Activated CD4-positive, alpha-beta T cell treated with anti-CD3 and anti-CD28 coated beads, Interleukin-2, amount 10 ng/mL, durations not matched to agents 24 days and 14 days (primary cell): ENCODE measurements at regions not wholly inside any gene's neighbourhood (a gene's known extent, or its start where the extent isn't known, plus 50 kb on each side); places are given as distances from the start of the nearest gene placed in this dataset.
"Not testable (repeated sequence)": the region's sequence is repeated elsewhere in the genome, so short reads cannot be mapped to it uniquely, and the experiment has no call there.

ENCODE experiments used
- DNase-seq: peaks from one replicate; pipeline ENCODE4 v3.0.0; 2022
- H3K27ac Mint-ChIP-seq: one replicate; pipeline ENCODE4 v1.8.0; 2022; ENCODE audit warnings: mild to moderate bottlenecking, mixed read lengths
- H3K27me3 Mint-ChIP-seq: one replicate; pipeline ENCODE4 v1.8.0; 2022; ENCODE audit warnings: mixed read lengths
- H3K36me3 Mint-ChIP-seq: one replicate; pipeline ENCODE4 v1.8.0; 2022; ENCODE audit warnings: low read depth, mild to moderate bottlenecking, mixed read lengths
- H3K4me1 Mint-ChIP-seq: one replicate; pipeline ENCODE4 v1.8.0; 2021; ENCODE audit warnings: mixed read lengths
- H3K4me3 Mint-ChIP-seq: one replicate; pipeline ENCODE4 v1.8.0; 2022; ENCODE audit warnings: mild to moderate bottlenecking, moderate library complexity, mixed read lengths
- H3K9me3 Mint-ChIP-seq: one replicate; pipeline ENCODE4 v1.8.0; 2021; ENCODE audit warnings: mixed read lengths
- intact Hi-C: fragments of 100-400 bp; cut with micrococcal nuclease; formaldehyde crosslinking; loops from one replicate; pipeline ENCODE4 v1.15.1; 2023

DNA sequence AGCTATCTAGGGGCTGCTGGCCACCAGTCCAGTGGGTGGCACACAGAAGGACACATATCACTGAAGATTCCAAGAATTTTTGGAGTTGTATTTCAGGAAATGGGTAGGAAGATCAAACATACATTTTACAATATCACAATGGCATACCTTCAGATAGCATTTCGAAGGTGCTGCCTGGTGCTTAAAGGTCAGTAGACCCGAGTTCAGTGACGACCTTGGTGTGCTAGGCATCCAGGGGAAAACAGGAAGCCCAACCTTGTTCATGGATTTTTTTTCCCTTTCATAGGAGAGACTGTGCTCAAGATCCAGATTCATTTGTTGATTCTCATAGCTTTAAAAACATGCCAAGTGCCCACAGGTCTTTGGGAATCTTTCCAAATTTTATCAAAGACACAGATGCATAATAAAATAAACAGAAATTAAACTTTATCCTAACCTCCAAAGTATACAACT is 51.0 kb upstream of the RCBTB2 start:
- H3K4me3 Mint-ChIP-seq = no peak overlapping the region
- intact Hi-C loops = loop anchor here (5.0 kb wide), 1 partner anchor 347 kb away; no protein-coding TSS in a partner anchor
- peaks cover 48% of the 10 kb centered on the region for H3K27me3 Mint-ChIP-seq
- H3K4me1 Mint-ChIP-seq = peaks cover 12% of the 10 kb centered on the region
- H3K27ac Mint-ChIP-seq = no peak overlapping the region
- no peaks in the 10 kb centered on the region for H3K9me3 Mint-ChIP-seq
- H3K36me3 Mint-ChIP-seq = no peaks in the 10 kb centered on the region
- no peak for DNase-seq

- Mint-ChIP-seq H3K4me1 (peaks cover 7% of the 10 kb centered on the region), H3K27me3 (peaks cover 43% of the 10 kb centered on the region), H3K9me3 (no peaks in the 10 kb centered on the region), H3K4me3 (no peak overlapping the region), H3K27ac (no peak overlapping the region), H3K36me3 (no peaks in the 10 kb centered on the region)
- no peak for DNase-seq
- intact Hi-C loops = no loop called here
Measured at GRCh38 chr13:48585456-48585840, 52.6 kb upstream of the RCBTB2 start.

DNA sequence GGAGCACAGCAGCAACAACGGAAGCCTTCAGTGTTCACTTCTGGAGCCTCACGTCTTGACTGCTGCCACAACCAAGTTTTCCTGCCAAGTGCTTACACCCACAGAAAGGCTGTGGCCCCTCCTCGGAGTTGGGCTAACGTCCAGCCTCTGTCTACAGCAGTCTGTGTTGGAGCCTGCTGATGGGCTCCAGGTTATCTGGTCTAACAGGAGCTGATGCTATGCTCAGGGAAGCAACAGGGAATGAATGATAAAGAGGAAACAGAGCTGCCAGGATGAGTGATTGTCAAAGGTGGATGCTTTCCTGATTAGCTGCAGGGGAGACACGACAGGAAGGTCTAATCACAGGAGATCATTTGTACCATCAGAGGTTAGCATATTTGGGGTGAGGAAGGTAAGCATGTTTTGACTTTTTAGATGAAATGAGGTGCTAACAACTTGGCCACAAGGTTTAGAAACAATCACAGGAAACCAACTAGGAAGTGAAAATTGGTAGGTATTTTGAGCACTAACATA is 53.8 kb upstream of the RCBTB2 start:
- H3K27ac Mint-ChIP-seq = no peak overlapping the region
- intact Hi-C loops = no loop called here
- no peak for DNase-seq

GRCh38 chr13:48588120-48588519 is 55.2 kb upstream of the RCBTB2 start:
- H3K4me1 Mint-ChIP-seq = peaks cover 4% of the 10 kb centered on the region
- H3K27me3 Mint-ChIP-seq = peaks cover 22% of the 10 kb centered on the region
- H3K4me3 Mint-ChIP-seq = no peak overlapping the region
- H3K9me3 Mint-ChIP-seq = no peaks in the 10 kb centered on the region
- H3K27ac Mint-ChIP-seq = no peak overlapping the region
- DNase-seq = no peak
- intact Hi-C loops = no loop called here
- no peaks in the 10 kb centered on the region for H3K36me3 Mint-ChIP-seq

More for the DNA sequence above, 53.8 kb upstream of the RCBTB2 start:
- H3K9me3 Mint-ChIP-seq = no peaks in the 10 kb centered on the region
- H3K36me3 Mint-ChIP-seq = no peaks in the 10 kb centered on the region
- peaks cover 35% of the 10 kb centered on the region for H3K27me3 Mint-ChIP-seq
- H3K4me3 Mint-ChIP-seq = no peak overlapping the region
- H3K4me1 Mint-ChIP-seq = peaks cover 4% of the 10 kb centered on the region

DNA sequence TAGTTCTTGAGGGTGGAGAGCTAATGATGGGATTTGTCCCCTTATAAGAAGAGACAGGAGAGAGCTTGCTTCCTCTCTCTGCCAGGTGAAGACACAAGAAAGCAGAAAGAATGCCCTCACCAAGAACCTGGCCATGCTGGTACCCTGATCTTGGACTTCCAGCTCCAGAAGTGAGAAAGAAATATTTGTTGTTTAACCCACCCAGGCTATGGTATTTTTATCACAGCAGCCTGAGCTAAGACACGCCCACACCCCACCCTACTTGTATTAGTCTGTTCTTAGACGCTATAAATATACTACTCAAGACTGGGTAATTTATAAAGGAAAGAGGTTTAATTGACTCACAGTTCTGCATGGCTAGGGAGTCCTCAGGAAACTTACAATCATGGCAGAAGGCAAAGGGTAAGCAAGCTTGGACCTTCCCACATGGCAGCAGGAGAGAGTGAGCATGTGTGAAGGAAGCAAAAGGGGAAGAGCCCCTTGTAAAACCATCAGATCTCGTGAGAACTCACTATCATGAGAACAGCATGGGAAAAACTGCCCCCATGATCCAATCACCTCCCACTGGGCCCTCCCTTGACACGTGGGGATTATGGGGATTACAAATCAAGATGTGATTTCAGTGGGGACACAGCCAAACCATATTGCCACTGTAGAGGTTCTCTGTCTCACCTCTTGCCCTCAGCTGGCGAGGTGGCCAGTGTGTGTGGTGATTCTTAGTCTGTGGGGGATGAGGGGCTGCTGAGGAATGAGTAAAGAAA is 57.4 kb upstream of the RCBTB2 start:
- no peaks in the 10 kb centered on the region for H3K9me3 Mint-ChIP-seq
- no peak overlapping the region for H3K27ac Mint-ChIP-seq
- H3K36me3 Mint-ChIP-seq = no peaks in the 10 kb centered on the region
- no peak for DNase-seq
- no peak overlapping the region for H3K4me3 Mint-ChIP-seq
- intact Hi-C loops = no loop called here
- H3K4me1 Mint-ChIP-seq = peaks cover 4% of the 10 kb centered on the region
- peaks cover 6% of the 10 kb centered on the region for H3K27me3 Mint-ChIP-seq

GRCh38 chr13:48591124-48591872 is 58.4 kb upstream of the RCBTB2 start:
- H3K27ac Mint-ChIP-seq, H3K4me1 Mint-ChIP-seq, H3K9me3 Mint-ChIP-seq, H3K36me3 Mint-ChIP-seq, H3K4me3 Mint-ChIP-seq, H3K27me3 Mint-ChIP-seq, intact Hi-C loops, DNase-seq: not testable (repeated sequence)

- Mint-ChIP-seq H3K36me3 (no peaks in the 10 kb centered on the region), H3K27ac (no peak overlapping the region), H3K4me1 (no peaks in the 10 kb centered on the region), H3K27me3 (peaks cover 4% of the 10 kb centered on the region), H3K4me3 (no peak overlapping the region), H3K9me3 (no peaks in the 10 kb centered on the region)
- intact Hi-C loops = no loop called here
- no peak for DNase-seq
Measured at GRCh38 chr13:48591889-48592687, 59.2 kb upstream of the RCBTB2 start.

GRCh38 chr13:48592688-48593049 is 59.8 kb upstream of the RCBTB2 start:
- peaks cover 4% of the 10 kb centered on the region for H3K27me3 Mint-ChIP-seq
- H3K4me1 Mint-ChIP-seq = no peaks in the 10 kb centered on the region
- no peak overlapping the region for H3K4me3 Mint-ChIP-seq
- intact Hi-C loops = no loop called here
- no peak for DNase-seq
- H3K27ac Mint-ChIP-seq = no peak overlapping the region
- H3K36me3 Mint-ChIP-seq = no peaks in the 10 kb centered on the region
- no peaks in the 10 kb centered on the region for H3K9me3 Mint-ChIP-seq

DNA sequence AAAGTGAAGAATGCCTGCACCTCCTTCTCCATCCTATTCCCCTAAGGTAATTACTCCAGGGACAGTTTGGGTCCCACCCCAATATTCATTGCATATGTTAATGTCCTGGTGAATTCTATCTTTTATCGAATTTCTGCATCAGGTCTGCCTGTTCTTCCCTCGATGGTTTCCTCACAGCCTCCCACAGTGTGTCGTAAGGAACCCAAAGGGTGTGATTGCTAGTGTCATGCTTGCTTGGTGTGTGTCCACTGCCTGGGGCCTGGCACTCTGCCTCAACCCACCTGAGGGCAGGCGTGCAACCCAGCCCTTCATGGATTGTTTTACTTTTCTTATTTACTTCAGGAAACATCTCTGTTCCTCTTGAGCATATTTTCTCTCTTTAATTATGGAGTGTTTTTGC is 60.2 kb upstream of the CYSLTR2 start:
- no peak for DNase-seq
- H3K4me1 Mint-ChIP-seq = no peaks in the 10 kb centered on the region
- peaks cover 4% of the 10 kb centered on the region for H3K27me3 Mint-ChIP-seq
- intact Hi-C loops = no loop called here
- H3K27ac Mint-ChIP-seq = no peak overlapping the region
- H3K36me3 Mint-ChIP-seq = no peaks in the 10 kb centered on the region
- H3K4me3 Mint-ChIP-seq = no peak overlapping the region
- no peaks in the 10 kb centered on the region for H3K9me3 Mint-ChIP-seq

- H3K4me1 Mint-ChIP-seq = no peaks in the 10 kb centered on the region
Measured at GRCh38 chr13:48594096-48594815, 59.5 kb upstream of the CYSLTR2 start.

GRCh38 chr13:48595431-48596429 is 58.0 kb upstream of the CYSLTR2 start:
- H3K36me3 Mint-ChIP-seq = no peaks in the 10 kb centered on the region
- H3K9me3 Mint-ChIP-seq = no peaks in the 10 kb centered on the region
- peaks cover 6% of the 10 kb centered on the region for H3K27me3 Mint-ChIP-seq
- peak; percentile 84 for DNase-seq
- intact Hi-C loops = loop anchor here (1.0 kb wide), 2 partner anchors 137 to 174 kb away; no protein-coding TSS in a partner anchor
- peaks cover under 1% of the 10 kb centered on the region for H3K4me1 Mint-ChIP-seq
- H3K4me3 Mint-ChIP-seq = no peak overlapping the region
- H3K27ac Mint-ChIP-seq = no peak overlapping the region

More at GRCh38 chr13:48594096-48594815, 59.5 kb upstream of the CYSLTR2 start:
- Mint-ChIP-seq H3K27me3 (peaks cover 6% of the 10 kb centered on the region), H3K36me3 (no peaks in the 10 kb centered on the region), H3K4me3 (no peak overlapping the region), H3K9me3 (no peaks in the 10 kb centered on the region), H3K27ac (no peak overlapping the region)
- intact Hi-C loops = no loop called here
- DNase-seq = no peak
